Endothelial cell of umbilical vein (primary cell): ENCODE measurements at regions not wholly inside any gene's neighbourhood (a gene's known extent, or its start where the extent isn't known, plus 50 kb on each side); places are given as distances from the start of the nearest gene placed in this dataset.

Experiments
- BruUV-seq: library from RNA; stranded (reverse); fragments of 400-500 nt; replicated peaks from 2 replicates; lab custom pipeline; 2021; lab: Mats Ljungman, UMichigan
- CTCF ChIA-PET: fragments of 300-600, 350-600 bp; sonication (Branson Sonifier 250); formaldehyde crosslinking; loops from one replicate; lab custom pipeline; 2021; ENCODE audit warnings: antibody characterized with exemption, inconsistent platforms; lab: Charles Lee
- POLR2A ChIA-PET: fragments of 300-600, 350-600 bp; sonication (Branson Sonifier 250); formaldehyde crosslinking; loops from one replicate; lab custom pipeline; 2021; ENCODE audit warnings: antibody characterized with exemption, inconsistent platforms; lab: Charles Lee
- DNase-seq: peaks from one replicate; pipeline ENCODE4 v3.0.0-alpha.2; 2011; ENCODE audit warnings: low read depth, low spot score
- FAIRE-seq: peaks from 2 replicates; lab custom pipeline; 2011; peaks lifted over from hg19 to GRCh38; lab: Jason Lieb, UNC
- H2AFZ ChIP-seq: 2 replicates; pipeline ENCODE4 v1.6.0; 2012; ENCODE audit warnings: low read depth, low read length, control low read depth, inconsistent platforms
- H3K27ac ChIP-seq: 2 replicates; pipeline ENCODE4 v1.5.1; 2011; ENCODE audit warnings: low read depth, mild to moderate bottlenecking, control low read depth, low read length, moderate library complexity; ENCODE audit not compliant: insufficient read depth
- H3K27me3 ChIP-seq, 2 experiments: 2 replicates each; pipeline versions ENCODE4 v1.6.0 to v1.6.1; 2011; ENCODE audit warnings: low read length in 2 of 2, mixed read lengths in 1 of 2; ENCODE audit not compliant: control insufficient read depth in 2 of 2, insufficient read depth in 2 of 2
- H3K36me3 ChIP-seq, 2 experiments: 2 replicates in 1 of 2; 3 replicates in 1 of 2; pipeline ENCODE4 v1.5.1; 2011; ENCODE audit warnings: low read length in 2 of 2, mild to moderate bottlenecking in 1 of 2, moderate library complexity in 1 of 2; ENCODE audit not compliant: control insufficient read depth in 2 of 2, insufficient read depth in 2 of 2; ENCODE audit errors: extremely low read depth in 1 of 2
- H3K4me1 ChIP-seq: 3 replicates; pipeline ENCODE4 v1.5.1; 2011; ENCODE audit warnings: mild to moderate bottlenecking, low read length; ENCODE audit not compliant: control insufficient read depth, insufficient read depth; ENCODE audit errors: extremely low read depth
- H3K4me2 ChIP-seq: 2 replicates; pipeline ENCODE4 v1.6.1; 2011; ENCODE audit warnings: low read length, control low read depth, mixed read lengths; ENCODE audit not compliant: insufficient read depth
- H3K4me3 ChIP-seq, 3 experiments: fragments of 200-600 bp in 1 of 3; sonication (generic), shearing (Covaris generic) in 1 of 3; replicated peaks in 1 of 3; 2 replicates each; pipeline ENCODE4 v1.5.1; 2011 to 2016; ENCODE audit warnings: control low read depth in 3 of 3, low read length in 3 of 3, mild to moderate bottlenecking in 2 of 3, inconsistent platforms in 1 of 3, low read depth in 1 of 3, moderate library complexity in 1 of 3; ENCODE audit not compliant: insufficient read depth in 1 of 3
- H3K79me2 ChIP-seq: 2 replicates; pipeline ENCODE4 v1.6.0; 2012; ENCODE audit warnings: low read length, inconsistent platforms; ENCODE audit not compliant: control insufficient read depth, insufficient read depth
- H3K9ac ChIP-seq: replicated peaks from 2 replicates; pipeline ENCODE3; 2011; ENCODE audit warnings: low read length, control low read depth; ENCODE audit not compliant: insufficient read depth; ENCODE audit errors: extremely low read depth
- H3K9me1 ChIP-seq: replicated peaks from 3 replicates; pipeline ENCODE4 v1.6.0; 2011; ENCODE audit warnings: mild to moderate bottlenecking, low read length; ENCODE audit not compliant: control insufficient read depth, insufficient read depth; ENCODE audit errors: extremely low read depth
- H3K9me3 ChIP-seq: replicated peaks from 2 replicates; pipeline ENCODE4 v1.5.1; 2012; ENCODE audit warnings: low read length, inconsistent platforms; ENCODE audit not compliant: control insufficient read depth, insufficient read depth
- H4K20me1 ChIP-seq: replicated peaks from 2 replicates; pipeline ENCODE3; 2011; ENCODE audit warnings: mild to moderate bottlenecking, low read length; ENCODE audit not compliant: control insufficient read depth, insufficient read depth; ENCODE audit errors: extremely low read depth
- EZH2 ChIP-seq: IDR thresholded peaks from 2 replicates; pipeline ENCODE4 v1.6.1; 2012; ENCODE audit warnings: borderline replicate concordance, low read depth, mild to moderate bottlenecking, moderate library complexity, low read length, inconsistent platforms; ENCODE audit not compliant: severe bottlenecking
- FOS ChIP-seq: IDR thresholded peaks from 2 replicates; pipeline ENCODE4 v1.6.1; 2011; ENCODE audit warnings: mild to moderate bottlenecking, low read length, moderate library complexity, borderline replicate concordance; ENCODE audit not compliant: insufficient read depth
- GATA2 ChIP-seq: IDR thresholded peaks from 2 replicates; pipeline ENCODE4 v1.7.0; 2011; ENCODE audit warnings: low read depth, mild to moderate bottlenecking, moderate library complexity, mixed read lengths, low read length; ENCODE audit not compliant: insufficient read length, insufficient read depth
- JUN ChIP-seq: IDR thresholded peaks from 2 replicates; pipeline ENCODE4 v1.6.1; 2011; ENCODE audit warnings: borderline replicate concordance, low read depth; ENCODE audit not compliant: insufficient read length, insufficient read depth
- MYC ChIP-seq: IDR thresholded peaks from one replicate; pipeline ENCODE4 v1.6.1; 2011; ENCODE audit warnings: mild to moderate bottlenecking, low read depth, low read length
- POLR2A ChIP-seq: IDR thresholded peaks from 2 replicates; pipeline ENCODE4 v1.6.1; 2012; ENCODE audit warnings: low read depth, mild to moderate bottlenecking, control low read depth, low read length
- POLR2AphosphoS5 ChIP-seq: IDR thresholded peaks from 2 replicates; pipeline ENCODE4 v1.6.1; 2012; ENCODE audit warnings: low read depth, mild to moderate bottlenecking, control low read depth, low read length, moderate library complexity; ENCODE audit not compliant: insufficient read depth
- dilution Hi-C: fragments of 300-500 bp; cut with MboI; formaldehyde crosslinking; loops from one replicate; pipeline ENCODE4 v1.15.0; 2019; ENCODE audit warnings: low sequenced_read_pairs; ENCODE audit not compliant: extremely low pct_ligation_motif_present
- intact Hi-C: fragments of 100-400 bp; cut with micrococcal nuclease; formaldehyde crosslinking; loops from one replicate; pipeline ENCODE4 v1.10.0; 2022
- TF ChIP-seq, protein P1 (sequence below): IDR thresholded peaks from 2 replicates; pipeline ENCODE4 v1.6.1; 2011; ENCODE audit not compliant: insufficient read depth, insufficient read length
- TF ChIP-seq, protein P2 (sequence below), 2 donors: IDR thresholded peaks; 1 replicate in 1 of 2; 2 replicates in 1 of 2; pipeline ENCODE4 v1.5.1; 2011; ENCODE audit warnings: low read length in 2 of 2, mild to moderate bottlenecking in 2 of 2, moderate library complexity in 2 of 2, control low read depth in 1 of 2, inconsistent platforms in 1 of 2, low read depth in 1 of 2; ENCODE audit not compliant: insufficient read depth in 1 of 2; ENCODE audit errors: extremely low read depth in 1 of 2

- Histone ChIP-seq H3K27ac (no peak overlapping the region), H3K9ac (no peak overlapping the region), H2AFZ (no peak overlapping the region), H3K9me3 (no peaks in the 10 kb centered on the region), H3K9me1 (no peaks in the 10 kb centered on the region), H3K36me3 (no peaks in the 10 kb centered on the region), H3K79me2 (no peaks in the 10 kb centered on the region), H4K20me1 (no peaks in the 10 kb centered on the region), H3K4me2 (no peak overlapping the region), H3K4me1 (no peaks in the 10 kb centered on the region), H3K27me3 (no peaks in the 10 kb centered on the region), H3K4me3 (no peak overlapping the region)
- intact Hi-C loops (no loop called here), dilution Hi-C loops (no loop called here)
- DNase-seq (no peak), FAIRE-seq (no peak)
- CTCF ChIA-PET: no interaction called here
- POLR2A ChIA-PET: no interaction called here
- BruUV-seq: no TSS peak
- TF ChIP-seq, protein P1, sequence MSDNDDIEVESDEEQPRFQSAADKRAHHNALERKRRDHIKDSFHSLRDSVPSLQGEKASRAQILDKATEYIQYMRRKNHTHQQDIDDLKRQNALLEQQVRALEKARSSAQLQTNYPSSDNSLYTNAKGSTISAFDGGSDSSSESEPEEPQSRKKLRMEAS: no peak
- TF ChIP-seq POLR2AphosphoS5 (no peak), EZH2 (no peak), POLR2A (no peak), GATA2 (no peak), FOS (no peak), MYC (no peak), JUN (no peak)
- TF ChIP-seq, protein P2, sequence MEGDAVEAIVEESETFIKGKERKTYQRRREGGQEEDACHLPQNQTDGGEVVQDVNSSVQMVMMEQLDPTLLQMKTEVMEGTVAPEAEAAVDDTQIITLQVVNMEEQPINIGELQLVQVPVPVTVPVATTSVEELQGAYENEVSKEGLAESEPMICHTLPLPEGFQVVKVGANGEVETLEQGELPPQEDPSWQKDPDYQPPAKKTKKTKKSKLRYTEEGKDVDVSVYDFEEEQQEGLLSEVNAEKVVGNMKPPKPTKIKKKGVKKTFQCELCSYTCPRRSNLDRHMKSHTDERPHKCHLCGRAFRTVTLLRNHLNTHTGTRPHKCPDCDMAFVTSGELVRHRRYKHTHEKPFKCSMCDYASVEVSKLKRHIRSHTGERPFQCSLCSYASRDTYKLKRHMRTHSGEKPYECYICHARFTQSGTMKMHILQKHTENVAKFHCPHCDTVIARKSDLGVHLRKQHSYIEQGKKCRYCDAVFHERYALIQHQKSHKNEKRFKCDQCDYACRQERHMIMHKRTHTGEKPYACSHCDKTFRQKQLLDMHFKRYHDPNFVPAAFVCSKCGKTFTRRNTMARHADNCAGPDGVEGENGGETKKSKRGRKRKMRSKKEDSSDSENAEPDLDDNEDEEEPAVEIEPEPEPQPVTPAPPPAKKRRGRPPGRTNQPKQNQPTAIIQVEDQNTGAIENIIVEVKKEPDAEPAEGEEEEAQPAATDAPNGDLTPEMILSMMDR (IDR thresholded peaks at IDR 0.05; ENCODE audit: extremely low read depth in 1 of 2, insufficient read depth in 1 of 2, low read depth in 1 of 2, low read length in 2 of 2): no peak
These were observed 319.7 kb upstream of the KCNH8 start for GRCh38 chr3:18828637-18829036.
